ENCODE measurements at regions not wholly inside any gene's neighbourhood (a gene's known extent, or its start where the extent isn't known, plus 50 kb on each side); places are given as distances from the start of the nearest gene placed in this dataset.

DNA sequence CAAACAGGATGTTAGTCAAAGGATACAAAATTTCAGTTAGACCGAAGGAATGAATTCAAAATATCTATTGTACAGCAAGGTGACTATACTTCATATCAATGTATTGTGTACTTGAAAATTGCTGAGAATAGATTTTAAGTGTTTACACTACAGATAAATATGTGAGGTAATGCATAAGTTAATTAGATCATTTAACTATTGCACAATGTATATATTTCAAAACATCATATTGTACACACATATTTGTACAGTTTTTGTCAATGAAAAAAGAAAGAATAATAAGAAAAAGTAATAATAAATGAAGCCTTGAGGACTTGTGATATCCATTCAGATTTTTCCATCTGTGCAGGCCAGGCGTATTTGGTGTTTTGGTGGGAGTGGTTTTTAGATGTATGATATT lies 367.4 kb upstream of the SNX7 start:
- TF ChIP-seq, protein P1, sequence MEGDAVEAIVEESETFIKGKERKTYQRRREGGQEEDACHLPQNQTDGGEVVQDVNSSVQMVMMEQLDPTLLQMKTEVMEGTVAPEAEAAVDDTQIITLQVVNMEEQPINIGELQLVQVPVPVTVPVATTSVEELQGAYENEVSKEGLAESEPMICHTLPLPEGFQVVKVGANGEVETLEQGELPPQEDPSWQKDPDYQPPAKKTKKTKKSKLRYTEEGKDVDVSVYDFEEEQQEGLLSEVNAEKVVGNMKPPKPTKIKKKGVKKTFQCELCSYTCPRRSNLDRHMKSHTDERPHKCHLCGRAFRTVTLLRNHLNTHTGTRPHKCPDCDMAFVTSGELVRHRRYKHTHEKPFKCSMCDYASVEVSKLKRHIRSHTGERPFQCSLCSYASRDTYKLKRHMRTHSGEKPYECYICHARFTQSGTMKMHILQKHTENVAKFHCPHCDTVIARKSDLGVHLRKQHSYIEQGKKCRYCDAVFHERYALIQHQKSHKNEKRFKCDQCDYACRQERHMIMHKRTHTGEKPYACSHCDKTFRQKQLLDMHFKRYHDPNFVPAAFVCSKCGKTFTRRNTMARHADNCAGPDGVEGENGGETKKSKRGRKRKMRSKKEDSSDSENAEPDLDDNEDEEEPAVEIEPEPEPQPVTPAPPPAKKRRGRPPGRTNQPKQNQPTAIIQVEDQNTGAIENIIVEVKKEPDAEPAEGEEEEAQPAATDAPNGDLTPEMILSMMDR (IDR thresholded peaks at IDR 0.05): no peak
- TF ChIP-seq POLR2A (IDR thresholded peaks at IDR 0.05): no peak

Measured in adrenal gland (tissue), 5 donors.